DOHH2 (cell line): ENCODE measurements at regions not wholly inside any gene's neighbourhood (a gene's known extent, or its start where the extent isn't known, plus 50 kb on each side); places are given as distances from the start of the nearest gene placed in this dataset.

Experiments
- H3F3A ChIP-seq: fragments of 200-600 bp; sonication (generic), shearing (Covaris generic); 2 replicates; pipeline ENCODE4 v1.6.0; 2016; ENCODE audit warnings: antibody characterized with exemption, mild to moderate bottlenecking; ENCODE audit not compliant: control insufficient read depth, insufficient read depth
- H3K27ac ChIP-seq: fragments of 200-600 bp; sonication (generic); 2 replicates; pipeline ENCODE4 v1.5.1; 2014; ENCODE audit warnings: low read depth, mild to moderate bottlenecking, low read length, moderate library complexity
- H3K27me3 ChIP-seq: fragments of 200-600 bp; sonication (generic); 2 replicates; pipeline ENCODE4 v1.6.1; 2014; ENCODE audit warnings: mild to moderate bottlenecking, low read length, mixed read lengths; ENCODE audit not compliant: control insufficient read depth
- H3K36me3 ChIP-seq: fragments of 200-600 bp; sonication (generic); 2 replicates; pipeline ENCODE4 v1.6.1; 2014; ENCODE audit warnings: mild to moderate bottlenecking, low read length, moderate library complexity, mixed read lengths; ENCODE audit not compliant: control insufficient read depth
- H3K4me1 ChIP-seq: fragments of 200-600 bp; sonication (generic); 2 replicates; pipeline ENCODE4 v1.6.1; 2014; ENCODE audit warnings: mild to moderate bottlenecking, low read length, mixed read lengths; ENCODE audit not compliant: control insufficient read depth
- H3K4me2 ChIP-seq: fragments of 200-600 bp; sonication (generic); 2 replicates; pipeline ENCODE4 v1.6.0; 2014; ENCODE audit warnings: mild to moderate bottlenecking, low read length, moderate library complexity
- H3K4me3 ChIP-seq: fragments of 200-600 bp; sonication (generic); 2 replicates; pipeline ENCODE4 v1.5.1; 2014; ENCODE audit warnings: mild to moderate bottlenecking, low read length, mixed read lengths
- H3K79me2 ChIP-seq: fragments of 200-600 bp; sonication (generic); 2 replicates; pipeline ENCODE4 v1.6.1; 2014; ENCODE audit warnings: mild to moderate bottlenecking, low read length, mixed read lengths; ENCODE audit not compliant: control insufficient read depth
- H3K9me2 ChIP-seq: fragments of 200-600 bp; sonication (generic); replicated peaks from 2 replicates; pipeline ENCODE4 v1.6.1; 2014; ENCODE audit warnings: mild to moderate bottlenecking, low read length, mixed read lengths; ENCODE audit not compliant: control insufficient read depth
- H3K9me3 ChIP-seq: fragments of 200-600 bp; sonication (generic); 2 replicates; pipeline ENCODE4 v1.6.1; 2014; ENCODE audit warnings: antibody characterized with exemption, low read length, mixed read lengths; ENCODE audit not compliant: control insufficient read depth, insufficient read depth
- H4K20me1 ChIP-seq: fragments of 200-600 bp; sonication (generic); 2 replicates; pipeline ENCODE4 v1.6.0; 2014; ENCODE audit warnings: low read depth, mild to moderate bottlenecking, antibody characterized with exemption, low read length, moderate library complexity; ENCODE audit not compliant: control insufficient read depth, insufficient read depth
- EZH2phosphoT487 ChIP-seq: fragments of 200-600 bp; sonication (generic); IDR thresholded peaks from 2 replicates; pipeline ENCODE4 v1.6.1; 2017; ENCODE audit warnings: borderline replicate concordance, mild to moderate bottlenecking, antibody characterized with exemption, low read length, moderate library complexity, mixed read lengths
- TF ChIP-seq, protein P1 (sequence below): fragments of 200-600 bp; sonication (generic); IDR thresholded peaks from one replicate; pipeline ENCODE4 v1.5.1; 2014; ENCODE audit warnings: antibody characterized with exemption, mild to moderate bottlenecking, low read depth, low read length; ENCODE audit not compliant: poor library complexity, severe bottlenecking

DNA sequence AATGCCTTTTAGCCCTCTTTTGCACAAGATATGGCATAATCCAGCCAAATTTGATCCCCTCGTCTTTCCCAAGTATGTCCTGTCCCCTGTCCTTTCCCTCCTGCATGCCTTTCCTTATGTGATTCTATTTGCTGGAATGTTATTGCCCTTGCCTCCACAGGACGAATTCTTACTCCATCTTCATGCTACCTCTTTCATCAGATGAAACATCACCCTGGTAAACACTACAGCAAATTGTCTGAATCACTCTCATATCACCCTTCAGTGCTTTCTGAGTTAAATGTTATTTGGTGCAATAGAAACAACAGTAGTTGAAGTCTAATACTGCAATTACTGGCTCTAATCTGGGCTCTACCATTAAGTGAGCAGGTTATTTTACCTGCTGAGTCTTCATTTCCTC lies 52.2 kb upstream of the FAT1 start:
- Histone ChIP-seq H3F3A (no peaks in the 10 kb centered on the region), H3K9me2 (no peaks in the 10 kb centered on the region), H4K20me1 (no peaks in the 10 kb centered on the region), H3K4me2 (no peak overlapping the region), H3K4me3 (no peak overlapping the region), H3K27me3 (no peaks in the 10 kb centered on the region), H3K79me2 (no peaks in the 10 kb centered on the region), H3K4me1 (no peaks in the 10 kb centered on the region), H3K9me3 (no peaks in the 10 kb centered on the region), H3K27ac (no peak overlapping the region), H3K36me3 (no peaks in the 10 kb centered on the region)
- TF ChIP-seq, protein P1, sequence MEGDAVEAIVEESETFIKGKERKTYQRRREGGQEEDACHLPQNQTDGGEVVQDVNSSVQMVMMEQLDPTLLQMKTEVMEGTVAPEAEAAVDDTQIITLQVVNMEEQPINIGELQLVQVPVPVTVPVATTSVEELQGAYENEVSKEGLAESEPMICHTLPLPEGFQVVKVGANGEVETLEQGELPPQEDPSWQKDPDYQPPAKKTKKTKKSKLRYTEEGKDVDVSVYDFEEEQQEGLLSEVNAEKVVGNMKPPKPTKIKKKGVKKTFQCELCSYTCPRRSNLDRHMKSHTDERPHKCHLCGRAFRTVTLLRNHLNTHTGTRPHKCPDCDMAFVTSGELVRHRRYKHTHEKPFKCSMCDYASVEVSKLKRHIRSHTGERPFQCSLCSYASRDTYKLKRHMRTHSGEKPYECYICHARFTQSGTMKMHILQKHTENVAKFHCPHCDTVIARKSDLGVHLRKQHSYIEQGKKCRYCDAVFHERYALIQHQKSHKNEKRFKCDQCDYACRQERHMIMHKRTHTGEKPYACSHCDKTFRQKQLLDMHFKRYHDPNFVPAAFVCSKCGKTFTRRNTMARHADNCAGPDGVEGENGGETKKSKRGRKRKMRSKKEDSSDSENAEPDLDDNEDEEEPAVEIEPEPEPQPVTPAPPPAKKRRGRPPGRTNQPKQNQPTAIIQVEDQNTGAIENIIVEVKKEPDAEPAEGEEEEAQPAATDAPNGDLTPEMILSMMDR, result no peak
- no peak for TF ChIP-seq EZH2phosphoT487

DNA sequence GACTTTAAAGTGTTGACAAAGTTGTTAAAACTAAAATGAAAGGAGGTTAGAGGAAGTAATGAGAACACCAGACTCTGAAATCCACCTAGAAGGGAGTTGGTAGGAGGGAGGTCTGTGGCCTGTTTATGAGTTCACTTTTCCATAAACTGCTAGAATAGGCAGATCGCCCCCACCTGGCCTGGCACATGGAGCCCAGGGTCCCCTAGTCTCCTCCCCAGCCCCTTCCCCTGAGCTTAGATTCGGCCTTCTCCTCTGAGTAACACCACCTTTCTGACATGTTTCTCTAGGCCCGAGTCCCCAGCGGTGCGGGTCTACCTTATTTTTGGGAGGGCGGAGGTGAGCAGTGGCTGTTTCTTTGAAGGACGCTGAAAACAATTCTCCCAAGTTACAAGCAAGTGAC lies 54.5 kb upstream of the FAT1 start:
- H3K4me2 ChIP-seq, result no peak overlapping the region
- H3K79me2 ChIP-seq, result no peaks in the 10 kb centered on the region
- H4K20me1 ChIP-seq, result no peaks in the 10 kb centered on the region
- no peaks in the 10 kb centered on the region for H3K4me1 ChIP-seq
- no peaks in the 10 kb centered on the region for H3K9me2 ChIP-seq
- TF ChIP-seq, protein P1, result no peak
- no peak for TF ChIP-seq EZH2phosphoT487
- no peak overlapping the region for H3K4me3 ChIP-seq
- H3F3A ChIP-seq, result no peaks in the 10 kb centered on the region
- H3K9me3 ChIP-seq, result no peaks in the 10 kb centered on the region
- no peak overlapping the region for H3K27ac ChIP-seq
- H3K27me3 ChIP-seq, result no peaks in the 10 kb centered on the region
- H3K36me3 ChIP-seq, result no peaks in the 10 kb centered on the region

- Histone ChIP-seq H3K4me1 (no peaks in the 10 kb centered on the region), H3K27ac (no peak overlapping the region), H3F3A (no peaks in the 10 kb centered on the region), H3K36me3 (no peaks in the 10 kb centered on the region), H4K20me1 (no peaks in the 10 kb centered on the region), H3K79me2 (no peaks in the 10 kb centered on the region), H3K9me2 (no peaks in the 10 kb centered on the region), H3K9me3 (no peaks in the 10 kb centered on the region), H3K4me2 (no peak overlapping the region), H3K27me3 (no peaks in the 10 kb centered on the region), H3K4me3 (no peak overlapping the region)
- TF ChIP-seq, protein P1, result no peak
- TF ChIP-seq EZH2phosphoT487, result no peak
These were observed 56.8 kb upstream of the FAT1 start for GRCh38 chr4:186780291-186781031.
